ENCODE measurements at regions not wholly inside any gene's neighbourhood (a gene's known extent, or its start where the extent isn't known, plus 50 kb on each side); places are given as distances from the start of the nearest gene placed in this dataset.

DNA sequence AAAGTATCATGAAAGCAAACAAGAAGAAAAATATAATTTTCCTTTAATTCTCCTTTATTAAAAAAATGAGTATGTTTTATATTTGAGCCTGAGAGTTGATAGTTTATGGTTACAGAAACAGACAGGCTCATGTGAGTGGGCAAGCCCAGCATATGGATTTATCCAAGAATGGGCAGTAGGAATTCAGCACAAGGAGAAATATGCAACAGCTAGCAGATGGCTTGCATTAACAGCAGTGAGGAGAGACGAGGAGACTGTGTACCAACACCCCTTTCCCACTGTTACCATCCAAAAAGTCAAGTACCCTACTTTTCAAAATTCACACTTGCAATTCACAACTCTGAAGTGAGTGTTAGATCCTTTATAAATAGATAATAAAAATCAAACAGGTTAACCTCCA is 1760.2 kb upstream of the TENM3 start:
- Histone ChIP-seq H3K36me3 (ENCODE audit: insufficient read depth, low read length) (no peaks in the 10 kb centered on the region), H3K27ac (ENCODE audit: low read depth, low read length) (no peak overlapping the region), H3K9me3 (ENCODE audit: low read depth, low read length) (peaks cover 3% of the 10 kb centered on the region), H3K79me2 (ENCODE audit: insufficient read depth, low read length) (no peaks in the 10 kb centered on the region), H3K4me1 (ENCODE audit: insufficient read depth, low read length) (no peaks in the 10 kb centered on the region), H3K27me3 (ENCODE audit: insufficient read depth, low read length) (no peaks in the 10 kb centered on the region), H3K4me2 (ENCODE audit: insufficient read depth, low read length) (no peak overlapping the region), H3K4me3 (ENCODE audit: insufficient read depth, low read length) (no peak overlapping the region), H2AFZ (ENCODE audit: low read length) (no peak overlapping the region), H4K20me1 (ENCODE audit: insufficient read depth, low read length) (no peaks in the 10 kb centered on the region)
- TF ChIP-seq, protein P1, sequence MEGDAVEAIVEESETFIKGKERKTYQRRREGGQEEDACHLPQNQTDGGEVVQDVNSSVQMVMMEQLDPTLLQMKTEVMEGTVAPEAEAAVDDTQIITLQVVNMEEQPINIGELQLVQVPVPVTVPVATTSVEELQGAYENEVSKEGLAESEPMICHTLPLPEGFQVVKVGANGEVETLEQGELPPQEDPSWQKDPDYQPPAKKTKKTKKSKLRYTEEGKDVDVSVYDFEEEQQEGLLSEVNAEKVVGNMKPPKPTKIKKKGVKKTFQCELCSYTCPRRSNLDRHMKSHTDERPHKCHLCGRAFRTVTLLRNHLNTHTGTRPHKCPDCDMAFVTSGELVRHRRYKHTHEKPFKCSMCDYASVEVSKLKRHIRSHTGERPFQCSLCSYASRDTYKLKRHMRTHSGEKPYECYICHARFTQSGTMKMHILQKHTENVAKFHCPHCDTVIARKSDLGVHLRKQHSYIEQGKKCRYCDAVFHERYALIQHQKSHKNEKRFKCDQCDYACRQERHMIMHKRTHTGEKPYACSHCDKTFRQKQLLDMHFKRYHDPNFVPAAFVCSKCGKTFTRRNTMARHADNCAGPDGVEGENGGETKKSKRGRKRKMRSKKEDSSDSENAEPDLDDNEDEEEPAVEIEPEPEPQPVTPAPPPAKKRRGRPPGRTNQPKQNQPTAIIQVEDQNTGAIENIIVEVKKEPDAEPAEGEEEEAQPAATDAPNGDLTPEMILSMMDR (IDR thresholded peaks at IDR 0.05; ENCODE audit: extremely low read depth, low read depth, low read length), result no peak
- no peak for DNase-seq (ENCODE audit: insufficient read length, low spot score, missing footprints)

DNA sequence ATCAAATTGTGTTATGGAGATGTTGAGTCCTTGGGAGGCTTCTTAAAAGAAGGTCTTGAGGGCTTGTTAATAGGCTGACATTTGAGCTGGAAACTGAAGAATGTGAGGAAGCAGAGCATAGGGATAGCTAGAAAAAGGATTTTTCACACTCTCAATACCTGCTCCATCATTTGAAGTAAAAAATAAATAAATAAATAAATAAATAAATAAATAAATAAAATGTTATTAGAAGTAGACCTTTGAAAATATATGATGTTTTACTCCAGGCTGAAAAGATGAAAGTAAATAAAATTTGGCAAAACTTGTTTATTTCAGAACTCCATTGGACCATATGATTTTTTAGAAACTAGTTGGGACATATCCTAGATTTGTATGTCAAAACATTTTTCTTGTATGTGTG is 1757.8 kb upstream of the TENM3 start:
- DNase-seq (ENCODE audit: insufficient read length, low spot score, missing footprints), result no peak
- no peaks in the 10 kb centered on the region for H3K36me3 ChIP-seq (ENCODE audit: insufficient read depth, low read length)
- no peaks in the 10 kb centered on the region for H3K27me3 ChIP-seq (ENCODE audit: insufficient read depth, low read length)
- H3K27ac ChIP-seq (ENCODE audit: low read depth, low read length), result no peak overlapping the region
- H4K20me1 ChIP-seq (ENCODE audit: insufficient read depth, low read length), result no peaks in the 10 kb centered on the region
- H3K4me3 ChIP-seq (ENCODE audit: insufficient read depth, low read length), result no peak overlapping the region
- no peaks in the 10 kb centered on the region for H3K79me2 ChIP-seq (ENCODE audit: insufficient read depth, low read length)
- TF ChIP-seq, protein P1 (IDR thresholded peaks at IDR 0.05; ENCODE audit: extremely low read depth, low read depth, low read length), result no peak
- no peak overlapping the region for H3K4me2 ChIP-seq (ENCODE audit: insufficient read depth, low read length)
- no peaks in the 10 kb centered on the region for H3K4me1 ChIP-seq (ENCODE audit: insufficient read depth, low read length)
- H3K9me3 ChIP-seq (ENCODE audit: low read depth, low read length), result peaks cover 3% of the 10 kb centered on the region
- no peak overlapping the region for H2AFZ ChIP-seq (ENCODE audit: low read length)

DNA sequence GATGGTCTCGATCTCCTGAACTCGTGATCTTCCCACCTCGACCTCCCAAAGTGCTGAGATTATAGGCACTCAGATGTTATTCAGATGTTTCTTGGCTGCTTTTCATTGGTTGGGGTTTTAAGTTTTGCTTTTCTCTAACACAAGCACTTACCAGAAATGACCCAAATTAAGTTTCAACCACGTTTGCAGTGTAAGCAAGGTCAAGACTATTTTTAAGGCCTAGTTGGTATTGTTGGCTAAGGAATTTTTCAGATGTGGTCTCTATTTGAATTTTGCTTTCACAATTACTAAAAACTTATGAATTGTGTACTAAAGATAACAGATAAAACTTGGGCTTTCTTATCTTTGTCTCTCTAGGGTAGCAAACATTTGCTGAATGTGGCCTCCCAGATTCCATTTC is 1756.9 kb upstream of the TENM3 start:
- Histone ChIP-seq H3K27ac (ENCODE audit: low read depth, low read length) (no peak overlapping the region), H3K9me3 (ENCODE audit: low read depth, low read length) (peaks cover 3% of the 10 kb centered on the region), H4K20me1 (ENCODE audit: insufficient read depth, low read length) (no peaks in the 10 kb centered on the region), H3K4me1 (ENCODE audit: insufficient read depth, low read length) (no peaks in the 10 kb centered on the region), H3K79me2 (ENCODE audit: insufficient read depth, low read length) (no peaks in the 10 kb centered on the region), H3K27me3 (ENCODE audit: insufficient read depth, low read length) (no peaks in the 10 kb centered on the region), H3K4me3 (ENCODE audit: insufficient read depth, low read length) (no peak overlapping the region), H3K4me2 (ENCODE audit: insufficient read depth, low read length) (no peak overlapping the region), H3K36me3 (ENCODE audit: insufficient read depth, low read length) (no peaks in the 10 kb centered on the region), H2AFZ (ENCODE audit: low read length) (no peak overlapping the region)
- no peak for DNase-seq (ENCODE audit: insufficient read length, low spot score, missing footprints)
- TF ChIP-seq, protein P1 (IDR thresholded peaks at IDR 0.05; ENCODE audit: extremely low read depth, low read depth, low read length), result no peak

DNA sequence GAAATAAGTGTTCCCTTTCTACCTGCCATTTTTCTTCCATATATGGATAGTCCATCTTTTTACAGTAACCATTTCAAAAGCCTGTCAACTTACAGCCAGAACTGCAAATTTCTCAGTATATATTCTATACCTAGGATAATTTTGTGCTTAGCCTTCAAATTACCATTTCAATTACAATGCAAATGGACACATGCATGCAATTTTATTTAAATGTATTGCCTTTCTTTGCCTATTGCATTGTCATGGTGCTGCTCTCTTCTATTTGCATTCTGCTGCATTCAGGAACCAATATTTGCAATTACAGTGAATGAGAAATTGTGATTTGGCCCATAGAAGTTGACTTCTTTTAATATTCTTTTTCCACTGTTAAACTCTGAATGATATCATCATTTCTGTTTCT is 1753.4 kb upstream of the TENM3 start:
- no peak overlapping the region for H3K4me2 ChIP-seq (ENCODE audit: insufficient read depth, low read length)
- H3K4me1 ChIP-seq (ENCODE audit: insufficient read depth, low read length), result no peaks in the 10 kb centered on the region
- H4K20me1 ChIP-seq (ENCODE audit: insufficient read depth, low read length), result no peaks in the 10 kb centered on the region
- DNase-seq (ENCODE audit: insufficient read length, low spot score, missing footprints), result no peak
- no peaks in the 10 kb centered on the region for H3K79me2 ChIP-seq (ENCODE audit: insufficient read depth, low read length)
- H3K27ac ChIP-seq (ENCODE audit: low read depth, low read length), result no peak overlapping the region
- no peaks in the 10 kb centered on the region for H3K36me3 ChIP-seq (ENCODE audit: insufficient read depth, low read length)
- no peaks in the 10 kb centered on the region for H3K27me3 ChIP-seq (ENCODE audit: insufficient read depth, low read length)
- H3K4me3 ChIP-seq (ENCODE audit: insufficient read depth, low read length), result no peak overlapping the region
- no peak overlapping the region for H2AFZ ChIP-seq (ENCODE audit: low read length)
- H3K9me3 ChIP-seq (ENCODE audit: low read depth, low read length), result peaks cover 3% of the 10 kb centered on the region
- TF ChIP-seq, protein P1 (IDR thresholded peaks at IDR 0.05; ENCODE audit: extremely low read depth, low read depth, low read length), result no peak
